ENCODE measurements at regions not wholly inside any gene's neighbourhood (a gene's known extent, or its start where the extent isn't known, plus 50 kb on each side); places are given as distances from the start of the nearest gene placed in this dataset.

- POLR2A ChIA-PET (ENCODE audit: unreplicated experiment), result no interaction called here
- no peaks in the 10 kb centered on the region for H3K9me3 ChIP-seq (ENCODE audit: insufficient read depth, low read depth)
- H3K4me1 ChIP-seq (replicated peaks; ENCODE audit: insufficient read depth), result no peaks in the 10 kb centered on the region
- H3K4me3 ChIP-seq, result no peak overlapping the region
- no peaks in the 10 kb centered on the region for H3K9me2 ChIP-seq (ENCODE audit: insufficient read depth)
- no peaks in the 10 kb centered on the region for H3K79me2 ChIP-seq (ENCODE audit: low read depth)
- no peak overlapping the region for H2AFZ ChIP-seq
- no peak for DNase-seq
- intact Hi-C loops (cut with micrococcal nuclease; ENCODE audit: unreplicated experiment), result no loop called here
- no peaks in the 10 kb centered on the region for H4K20me1 ChIP-seq (ENCODE audit: insufficient read depth)
- no peaks in the 10 kb centered on the region for H3K27me3 ChIP-seq (ENCODE audit: insufficient read depth, low read depth)
- no peak overlapping the region for H3K27ac ChIP-seq
- no peaks in the 10 kb centered on the region for H3K36me3 ChIP-seq (ENCODE audit: low read depth)
- TF ChIP-seq, protein P1, sequence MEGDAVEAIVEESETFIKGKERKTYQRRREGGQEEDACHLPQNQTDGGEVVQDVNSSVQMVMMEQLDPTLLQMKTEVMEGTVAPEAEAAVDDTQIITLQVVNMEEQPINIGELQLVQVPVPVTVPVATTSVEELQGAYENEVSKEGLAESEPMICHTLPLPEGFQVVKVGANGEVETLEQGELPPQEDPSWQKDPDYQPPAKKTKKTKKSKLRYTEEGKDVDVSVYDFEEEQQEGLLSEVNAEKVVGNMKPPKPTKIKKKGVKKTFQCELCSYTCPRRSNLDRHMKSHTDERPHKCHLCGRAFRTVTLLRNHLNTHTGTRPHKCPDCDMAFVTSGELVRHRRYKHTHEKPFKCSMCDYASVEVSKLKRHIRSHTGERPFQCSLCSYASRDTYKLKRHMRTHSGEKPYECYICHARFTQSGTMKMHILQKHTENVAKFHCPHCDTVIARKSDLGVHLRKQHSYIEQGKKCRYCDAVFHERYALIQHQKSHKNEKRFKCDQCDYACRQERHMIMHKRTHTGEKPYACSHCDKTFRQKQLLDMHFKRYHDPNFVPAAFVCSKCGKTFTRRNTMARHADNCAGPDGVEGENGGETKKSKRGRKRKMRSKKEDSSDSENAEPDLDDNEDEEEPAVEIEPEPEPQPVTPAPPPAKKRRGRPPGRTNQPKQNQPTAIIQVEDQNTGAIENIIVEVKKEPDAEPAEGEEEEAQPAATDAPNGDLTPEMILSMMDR (conservative IDR thresholded peaks at IDR 0.05), result no peak
- TF ChIP-seq EZH2 (IDR thresholded peaks at IDR 0.05; ENCODE audit: low read depth), result no peak
- H3F3A ChIP-seq (ENCODE audit: insufficient read depth, low read depth), result no peaks in the 10 kb centered on the region
- H3K4me2 ChIP-seq, result no peak overlapping the region
- BruUV-seq (replicated peaks), result no TSS peak
- CTCF ChIA-PET, result no interaction called here
These were observed 260.4 kb upstream of the MIR17HG start for GRCh38 chr13:91086936-91087716.

- no peak for DNase-seq
- Histone ChIP-seq H3K4me1 (replicated peaks; ENCODE audit: insufficient read depth) (no peaks in the 10 kb centered on the region), H3K4me3 (no peak overlapping the region), H3K9me3 (ENCODE audit: insufficient read depth, low read depth) (no peaks in the 10 kb centered on the region), H3K9me2 (ENCODE audit: insufficient read depth) (no peaks in the 10 kb centered on the region), H2AFZ (no peak overlapping the region), H3K27me3 (ENCODE audit: insufficient read depth, low read depth) (no peaks in the 10 kb centered on the region), H3K36me3 (ENCODE audit: low read depth) (no peaks in the 10 kb centered on the region), H3F3A (ENCODE audit: insufficient read depth, low read depth) (no peaks in the 10 kb centered on the region), H3K79me2 (ENCODE audit: low read depth) (no peaks in the 10 kb centered on the region), H3K27ac (no peak overlapping the region), H4K20me1 (ENCODE audit: insufficient read depth) (no peaks in the 10 kb centered on the region), H3K4me2 (no peak overlapping the region)
- ChIA-PET POLR2A (ENCODE audit: unreplicated experiment) (no interaction called here), CTCF (no interaction called here)
- TF ChIP-seq, protein P1 (conservative IDR thresholded peaks at IDR 0.05), result no peak
- TF ChIP-seq EZH2 (IDR thresholded peaks at IDR 0.05; ENCODE audit: low read depth), result no peak
- no TSS peak for BruUV-seq (replicated peaks)
- intact Hi-C loops (cut with micrococcal nuclease; ENCODE audit: unreplicated experiment), result no loop called here
These were observed 250.2 kb upstream of the MIR17HG start for GRCh38 chr13:91097269-91097668.

- no peaks in the 10 kb centered on the region for H3K79me2 ChIP-seq (ENCODE audit: low read depth)
- no TSS peak for BruUV-seq (replicated peaks)
- no peak overlapping the region for H3K4me3 ChIP-seq
- ChIA-PET CTCF (no interaction called here), POLR2A (ENCODE audit: unreplicated experiment) (no interaction called here)
- no peaks in the 10 kb centered on the region for H3K4me1 ChIP-seq (replicated peaks; ENCODE audit: insufficient read depth)
- no peaks in the 10 kb centered on the region for H3K36me3 ChIP-seq (ENCODE audit: low read depth)
- no peak for TF ChIP-seq EZH2 (IDR thresholded peaks at IDR 0.05; ENCODE audit: low read depth)
- TF ChIP-seq, protein P1 (conservative IDR thresholded peaks at IDR 0.05), result no peak
- H2AFZ ChIP-seq, result no peak overlapping the region
- H3F3A ChIP-seq (ENCODE audit: insufficient read depth, low read depth), result no peaks in the 10 kb centered on the region
- no peaks in the 10 kb centered on the region for H3K27me3 ChIP-seq (ENCODE audit: insufficient read depth, low read depth)
- H3K27ac ChIP-seq, result no peak overlapping the region
- no peaks in the 10 kb centered on the region for H3K9me3 ChIP-seq (ENCODE audit: insufficient read depth, low read depth)
- H3K9me2 ChIP-seq (ENCODE audit: insufficient read depth), result no peaks in the 10 kb centered on the region
- DNase-seq, result no peak
- no peak overlapping the region for H3K4me2 ChIP-seq
- H4K20me1 ChIP-seq (ENCODE audit: insufficient read depth), result no peaks in the 10 kb centered on the region
- intact Hi-C loops (cut with micrococcal nuclease; ENCODE audit: unreplicated experiment), result no loop called here
These were observed 247.6 kb upstream of the MIR17HG start for GRCh38 chr13:91099877-91100276.
